A673 (cell line): ENCODE measurements at regions not wholly inside any gene's neighbourhood (a gene's known extent, or its start where the extent isn't known, plus 50 kb on each side); places are given as distances from the start of the nearest gene placed in this dataset.

Experiments used
- CTCF ChIP-seq: fragments of 300-800, 200-600 bp; sonication (generic); conservative IDR thresholded peaks from 2 replicates; pipeline ENCODE4 v1.5.1; 2017; ENCODE audit warnings: low read depth, mild to moderate bottlenecking, antibody characterized with exemption, low read length, moderate library complexity, mixed read lengths
- EZH2 ChIP-seq: fragments of 200-600 bp; sonication (generic); IDR thresholded peaks from 2 replicates; pipeline ENCODE4 v1.6.1; 2017; ENCODE audit warnings: borderline replicate concordance, low read depth, mild to moderate bottlenecking, mixed read lengths, antibody characterized with exemption, low read length; ENCODE audit not compliant: poor library complexity, severe bottlenecking

- TF ChIP-seq CTCF (no peak), EZH2 (no peak)
Measured at GRCh38 chr21:34205811-34206571, 132.6 kb downstream of the MRPS6 start.
